Testis (tissue), 2 donors: ENCODE measurements at regions not wholly inside any gene's neighbourhood (a gene's known extent, or its start where the extent isn't known, plus 50 kb on each side); places are given as distances from the start of the nearest gene placed in this dataset.

ENCODE experiments used
- DNase-seq: peaks from one replicate; pipeline ENCODE4 v3.0.0-alpha.2; 2019
- H3K27ac ChIP-seq, 2 donors: fragments of 200-600 bp; sonication (generic); one replicate each; pipeline ENCODE4 v1.5.1; 2019
- H3K27me3 ChIP-seq: fragments of 200-600 bp; sonication (generic); one replicate; pipeline ENCODE4 v1.5.1; 2019
- H3K36me3 ChIP-seq: fragments of 200-600 bp; sonication (generic); one replicate; pipeline ENCODE4 v1.5.1; 2017; ENCODE audit warnings: low read depth; ENCODE audit errors: missing control alignments
- H3K4me1 ChIP-seq: fragments of 200-600 bp; sonication (generic); one replicate; pipeline ENCODE4 v1.5.1; 2019
- H3K4me3 ChIP-seq, 2 donors: fragments of 200-600 bp; sonication (generic); one replicate each; pipeline ENCODE4 v1.5.1; 2017 to 2019
- H3K9me3 ChIP-seq: fragments of 200-600 bp; sonication (generic); one replicate; pipeline ENCODE4 v1.5.1; 2017
- CTCF ChIP-seq, 3 experiments: fragments of 450-650 bp in 2 of 3; fragments of 200-600 bp in 1 of 3; sonication (generic) in 1 of 3; IDR thresholded peaks; one replicate each; pipeline ENCODE4 v1.5.1; 2016 to 2019; ENCODE audit warnings: antibody characterized with exemption in 3 of 3, mild to moderate bottlenecking in 2 of 3, moderate library complexity in 1 of 3
- POLR2A ChIP-seq: fragments of 450-650 bp; IDR thresholded peaks from one replicate; pipeline ENCODE4 v1.6.1; 2017; ENCODE audit warnings: antibody characterized with exemption, mild to moderate bottlenecking, moderate library complexity
- WGBS, 2 donors: methylation state at CpG; one replicate each; pipeline ENCODE4 v1.1.5; 2018; 5-methylcytosine and 5-hydroxymethylcytosine counted together
- intact Hi-C: fragments of 100-400 bp; cut with DNase I; formaldehyde crosslinking; loops from one replicate; pipeline ENCODE4 v1.15.1; 2023; ENCODE audit warnings: low total_unique reads

DNA sequence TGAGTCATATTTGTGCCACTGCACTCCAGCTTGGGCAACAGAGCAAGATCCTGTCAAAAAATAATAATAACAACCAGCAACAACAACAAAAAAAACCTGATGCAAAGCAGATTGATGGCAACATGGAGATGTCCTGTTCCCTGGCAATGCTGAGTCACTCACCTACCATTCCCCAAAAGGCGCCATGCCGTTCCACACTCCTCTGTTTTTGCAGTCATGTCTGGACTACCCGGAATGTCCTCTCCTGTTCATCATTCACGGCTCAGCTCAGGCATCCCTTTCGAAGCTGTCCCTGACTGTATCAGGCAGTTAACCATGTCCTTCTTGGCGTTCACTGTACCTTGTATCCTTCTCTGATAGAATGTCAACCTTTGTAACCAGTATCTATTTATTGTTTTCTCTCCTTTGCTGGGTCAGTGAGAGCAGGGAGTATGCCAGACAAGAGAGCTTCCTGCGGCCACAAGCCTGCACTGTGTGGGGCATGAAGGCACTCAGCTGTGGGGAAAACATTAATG, 147.7 kb downstream of the ABCC12 start:
- no peaks in the 10 kb centered on the region for H3K36me3 ChIP-seq
- intact Hi-C loops, result no loop called here
- 88 to 91% methylated on average over 7 of the region's 7 CpGs for WGBS, 2 donors
- no peak for DNase-seq
- H3K27me3 ChIP-seq, result no peaks in the 10 kb centered on the region
- no peaks in the 10 kb centered on the region for H3K4me1 ChIP-seq
- no peak overlapping the region for H3K27ac ChIP-seq
- no peak overlapping the region for H3K4me3 ChIP-seq
- no peak for TF ChIP-seq POLR2A
- H3K9me3 ChIP-seq, result no peaks in the 10 kb centered on the region

DNA sequence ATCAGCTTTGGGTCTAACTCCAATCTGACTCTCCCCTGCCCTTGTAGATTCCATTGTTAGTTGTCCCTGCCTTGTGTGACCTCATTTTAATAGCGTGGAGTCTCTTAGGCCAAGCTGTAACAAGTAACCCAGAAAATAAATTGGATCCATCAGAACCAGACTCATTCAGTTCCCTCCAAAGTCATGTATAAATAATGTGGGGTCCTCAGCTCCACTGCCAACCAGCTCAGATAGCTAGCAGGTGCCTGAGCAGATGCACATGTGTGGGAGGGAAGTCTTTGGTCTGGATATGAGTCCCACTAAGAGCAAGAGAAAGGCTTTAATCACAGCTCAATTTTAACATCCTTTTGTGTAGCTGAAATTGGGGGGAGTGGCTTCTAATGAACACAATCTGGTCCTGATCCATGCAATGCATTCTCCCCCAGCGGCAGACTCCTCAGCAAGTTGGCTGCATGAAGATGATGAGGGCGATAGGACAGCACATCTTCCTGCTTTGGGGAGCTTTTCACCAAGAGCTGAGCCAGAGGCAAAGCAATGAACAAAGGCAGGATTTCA, 151.6 kb downstream of the ABCC12 start:
- WGBS, 2 donors, result 71 to 89% methylated on average over 3 of the region's 3 CpGs
- Histone ChIP-seq H3K4me3 (no peak overlapping the region), H3K27me3 (no peaks in the 10 kb centered on the region), H3K36me3 (no peaks in the 10 kb centered on the region), H3K27ac (no peak overlapping the region), H3K9me3 (no peaks in the 10 kb centered on the region), H3K4me1 (no peaks in the 10 kb centered on the region)
- TF ChIP-seq POLR2A (no peak), CTCF (IDR thresholded peaks at IDR 0.05) (no peak)
- no peak for DNase-seq
- intact Hi-C loops, result no loop called here

DNA sequence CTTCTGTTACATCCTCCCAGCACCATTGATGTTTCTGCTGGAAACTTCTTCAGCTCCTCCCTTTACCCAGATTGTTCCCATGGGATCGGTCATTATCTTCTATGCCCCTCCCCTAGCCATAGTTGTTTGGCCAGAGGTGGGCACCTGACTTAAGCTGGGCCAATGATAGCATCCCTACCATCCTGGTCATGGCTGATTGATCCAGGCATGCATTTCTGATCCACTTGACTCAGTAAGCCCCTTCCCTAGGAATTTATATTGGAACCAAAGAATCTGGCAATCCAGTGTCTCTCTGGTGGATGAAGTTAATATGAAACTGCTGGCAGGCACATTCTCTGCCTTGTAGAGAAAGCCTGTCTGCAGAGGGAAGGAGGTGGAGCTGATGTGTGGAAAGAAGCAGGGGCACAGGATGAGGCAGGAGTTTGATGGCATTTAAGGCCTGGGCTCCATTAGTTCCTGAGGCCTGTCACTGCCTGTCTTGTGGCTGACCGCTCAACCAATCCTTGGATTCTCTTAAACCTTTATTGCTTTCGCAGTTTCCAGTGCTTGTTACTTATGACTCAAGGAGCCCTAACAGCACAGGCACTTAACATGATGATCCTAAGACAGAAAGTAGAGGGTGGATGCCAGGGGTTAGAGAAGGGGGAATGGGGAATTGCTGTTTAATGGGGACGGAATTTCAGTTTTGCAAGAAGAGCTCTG, 152.4 kb downstream of the ABCC12 start:
- TF ChIP-seq CTCF (IDR thresholded peaks at IDR 0.05) (no peak), POLR2A (no peak)
- DNase-seq, result no peak
- no peaks in the 10 kb centered on the region for H3K27me3 ChIP-seq
- no peaks in the 10 kb centered on the region for H3K9me3 ChIP-seq
- no peaks in the 10 kb centered on the region for H3K4me1 ChIP-seq
- no peak overlapping the region for H3K4me3 ChIP-seq
- 77 to 81% methylated on average over 4 of the region's 4 CpGs for WGBS, 2 donors
- no peaks in the 10 kb centered on the region for H3K36me3 ChIP-seq
- H3K27ac ChIP-seq, result no peak overlapping the region
- intact Hi-C loops, result no loop called here

GRCh38 chr16:48001324-48001895, 154.4 kb downstream of the ABCC12 start:
- DNase-seq, result no peak
- H3K27ac ChIP-seq, result no peak overlapping the region
- no peaks in the 10 kb centered on the region for H3K27me3 ChIP-seq
- WGBS, 2 donors, result 26 to 27% methylated on average over 12 to 13 of the region's 13 CpGs
- no peaks in the 10 kb centered on the region for H3K9me3 ChIP-seq
- intact Hi-C loops, result no loop called here
- no peaks in the 10 kb centered on the region for H3K36me3 ChIP-seq
- H3K4me3 ChIP-seq, result no peak overlapping the region
- TF ChIP-seq POLR2A (no peak), CTCF (IDR thresholded peaks at IDR 0.05) (no peak)
- H3K4me1 ChIP-seq, result no peaks in the 10 kb centered on the region

- Histone ChIP-seq H3K4me3 (no peak overlapping the region), H3K9me3 (no peaks in the 10 kb centered on the region), H3K36me3 (no peaks in the 10 kb centered on the region), H3K27ac (no peak overlapping the region), H3K27me3 (no peaks in the 10 kb centered on the region), H3K4me1 (no peaks in the 10 kb centered on the region)
- DNase-seq, result peak; percentile 56
- WGBS, 2 donors, result 58 to 72% methylated on average over 3 of the region's 3 CpGs
- intact Hi-C loops, result no loop called here
- TF ChIP-seq CTCF (IDR thresholded peaks at IDR 0.05) (no peak), POLR2A (no peak)
Measured at GRCh38 chr16:48000622-48001021, 155.2 kb downstream of the ABCC12 start.
